Endothelial cell of umbilical vein (primary cell): ENCODE measurements at regions not wholly inside any gene's neighbourhood (a gene's known extent, or its start where the extent isn't known, plus 50 kb on each side); places are given as distances from the start of the nearest gene placed in this dataset.

Experiments
- BruUV-seq: library from RNA; stranded (reverse); fragments of 400-500 nt; replicated peaks from 2 replicates; lab custom pipeline; 2021; lab: Mats Ljungman, UMichigan
- CTCF ChIA-PET: fragments of 300-600, 350-600 bp; sonication (Branson Sonifier 250); formaldehyde crosslinking; loops from one replicate; lab custom pipeline; 2021; ENCODE audit warnings: antibody characterized with exemption, inconsistent platforms; lab: Charles Lee
- POLR2A ChIA-PET: fragments of 300-600, 350-600 bp; sonication (Branson Sonifier 250); formaldehyde crosslinking; loops from one replicate; lab custom pipeline; 2021; ENCODE audit warnings: antibody characterized with exemption, inconsistent platforms; lab: Charles Lee
- DNase-seq: peaks from one replicate; pipeline ENCODE4 v3.0.0-alpha.2; 2011; ENCODE audit warnings: low read depth, low spot score
- FAIRE-seq: peaks from 2 replicates; lab custom pipeline; 2011; peaks lifted over from hg19 to GRCh38; lab: Jason Lieb, UNC
- H2AFZ ChIP-seq: 2 replicates; pipeline ENCODE4 v1.6.0; 2012; ENCODE audit warnings: low read depth, low read length, control low read depth, inconsistent platforms
- H3K27ac ChIP-seq: 2 replicates; pipeline ENCODE4 v1.5.1; 2011; ENCODE audit warnings: low read depth, mild to moderate bottlenecking, control low read depth, low read length, moderate library complexity; ENCODE audit not compliant: insufficient read depth
- H3K27me3 ChIP-seq, 2 experiments: 2 replicates each; pipeline versions ENCODE4 v1.6.0 to v1.6.1; 2011; ENCODE audit warnings: low read length in 2 of 2, mixed read lengths in 1 of 2; ENCODE audit not compliant: control insufficient read depth in 2 of 2, insufficient read depth in 2 of 2
- H3K36me3 ChIP-seq, 2 experiments: 2 replicates in 1 of 2; 3 replicates in 1 of 2; pipeline ENCODE4 v1.5.1; 2011; ENCODE audit warnings: low read length in 2 of 2, mild to moderate bottlenecking in 1 of 2, moderate library complexity in 1 of 2; ENCODE audit not compliant: control insufficient read depth in 2 of 2, insufficient read depth in 2 of 2; ENCODE audit errors: extremely low read depth in 1 of 2
- H3K4me1 ChIP-seq: 3 replicates; pipeline ENCODE4 v1.5.1; 2011; ENCODE audit warnings: mild to moderate bottlenecking, low read length; ENCODE audit not compliant: control insufficient read depth, insufficient read depth; ENCODE audit errors: extremely low read depth
- H3K4me2 ChIP-seq: 2 replicates; pipeline ENCODE4 v1.6.1; 2011; ENCODE audit warnings: low read length, control low read depth, mixed read lengths; ENCODE audit not compliant: insufficient read depth
- H3K4me3 ChIP-seq, 3 experiments: fragments of 200-600 bp in 1 of 3; sonication (generic), shearing (Covaris generic) in 1 of 3; replicated peaks in 1 of 3; 2 replicates each; pipeline ENCODE4 v1.5.1; 2011 to 2016; ENCODE audit warnings: control low read depth in 3 of 3, low read length in 3 of 3, mild to moderate bottlenecking in 2 of 3, inconsistent platforms in 1 of 3, low read depth in 1 of 3, moderate library complexity in 1 of 3; ENCODE audit not compliant: insufficient read depth in 1 of 3
- H3K79me2 ChIP-seq: 2 replicates; pipeline ENCODE4 v1.6.0; 2012; ENCODE audit warnings: low read length, inconsistent platforms; ENCODE audit not compliant: control insufficient read depth, insufficient read depth
- H3K9ac ChIP-seq: replicated peaks from 2 replicates; pipeline ENCODE3; 2011; ENCODE audit warnings: low read length, control low read depth; ENCODE audit not compliant: insufficient read depth; ENCODE audit errors: extremely low read depth
- H3K9me1 ChIP-seq: replicated peaks from 3 replicates; pipeline ENCODE4 v1.6.0; 2011; ENCODE audit warnings: mild to moderate bottlenecking, low read length; ENCODE audit not compliant: control insufficient read depth, insufficient read depth; ENCODE audit errors: extremely low read depth
- H3K9me3 ChIP-seq: replicated peaks from 2 replicates; pipeline ENCODE4 v1.5.1; 2012; ENCODE audit warnings: low read length, inconsistent platforms; ENCODE audit not compliant: control insufficient read depth, insufficient read depth
- H4K20me1 ChIP-seq: replicated peaks from 2 replicates; pipeline ENCODE3; 2011; ENCODE audit warnings: mild to moderate bottlenecking, low read length; ENCODE audit not compliant: control insufficient read depth, insufficient read depth; ENCODE audit errors: extremely low read depth
- EZH2 ChIP-seq: IDR thresholded peaks from 2 replicates; pipeline ENCODE4 v1.6.1; 2012; ENCODE audit warnings: borderline replicate concordance, low read depth, mild to moderate bottlenecking, moderate library complexity, low read length, inconsistent platforms; ENCODE audit not compliant: severe bottlenecking
- FOS ChIP-seq: IDR thresholded peaks from 2 replicates; pipeline ENCODE4 v1.6.1; 2011; ENCODE audit warnings: mild to moderate bottlenecking, low read length, moderate library complexity, borderline replicate concordance; ENCODE audit not compliant: insufficient read depth
- GATA2 ChIP-seq: IDR thresholded peaks from 2 replicates; pipeline ENCODE4 v1.7.0; 2011; ENCODE audit warnings: low read depth, mild to moderate bottlenecking, moderate library complexity, mixed read lengths, low read length; ENCODE audit not compliant: insufficient read length, insufficient read depth
- JUN ChIP-seq: IDR thresholded peaks from 2 replicates; pipeline ENCODE4 v1.6.1; 2011; ENCODE audit warnings: borderline replicate concordance, low read depth; ENCODE audit not compliant: insufficient read length, insufficient read depth
- MYC ChIP-seq: IDR thresholded peaks from one replicate; pipeline ENCODE4 v1.6.1; 2011; ENCODE audit warnings: mild to moderate bottlenecking, low read depth, low read length
- POLR2A ChIP-seq: IDR thresholded peaks from 2 replicates; pipeline ENCODE4 v1.6.1; 2012; ENCODE audit warnings: low read depth, mild to moderate bottlenecking, control low read depth, low read length
- POLR2AphosphoS5 ChIP-seq: IDR thresholded peaks from 2 replicates; pipeline ENCODE4 v1.6.1; 2012; ENCODE audit warnings: low read depth, mild to moderate bottlenecking, control low read depth, low read length, moderate library complexity; ENCODE audit not compliant: insufficient read depth
- dilution Hi-C: fragments of 300-500 bp; cut with MboI; formaldehyde crosslinking; loops from one replicate; pipeline ENCODE4 v1.15.0; 2019; ENCODE audit warnings: low sequenced_read_pairs; ENCODE audit not compliant: extremely low pct_ligation_motif_present
- intact Hi-C: fragments of 100-400 bp; cut with micrococcal nuclease; formaldehyde crosslinking; loops from one replicate; pipeline ENCODE4 v1.10.0; 2022
- TF ChIP-seq, protein P1 (sequence below): IDR thresholded peaks from 2 replicates; pipeline ENCODE4 v1.6.1; 2011; ENCODE audit not compliant: insufficient read depth, insufficient read length
- TF ChIP-seq, protein P2 (sequence below), 2 donors: IDR thresholded peaks; 1 replicate in 1 of 2; 2 replicates in 1 of 2; pipeline ENCODE4 v1.5.1; 2011; ENCODE audit warnings: low read length in 2 of 2, mild to moderate bottlenecking in 2 of 2, moderate library complexity in 2 of 2, control low read depth in 1 of 2, inconsistent platforms in 1 of 2, low read depth in 1 of 2; ENCODE audit not compliant: insufficient read depth in 1 of 2; ENCODE audit errors: extremely low read depth in 1 of 2

DNA sequence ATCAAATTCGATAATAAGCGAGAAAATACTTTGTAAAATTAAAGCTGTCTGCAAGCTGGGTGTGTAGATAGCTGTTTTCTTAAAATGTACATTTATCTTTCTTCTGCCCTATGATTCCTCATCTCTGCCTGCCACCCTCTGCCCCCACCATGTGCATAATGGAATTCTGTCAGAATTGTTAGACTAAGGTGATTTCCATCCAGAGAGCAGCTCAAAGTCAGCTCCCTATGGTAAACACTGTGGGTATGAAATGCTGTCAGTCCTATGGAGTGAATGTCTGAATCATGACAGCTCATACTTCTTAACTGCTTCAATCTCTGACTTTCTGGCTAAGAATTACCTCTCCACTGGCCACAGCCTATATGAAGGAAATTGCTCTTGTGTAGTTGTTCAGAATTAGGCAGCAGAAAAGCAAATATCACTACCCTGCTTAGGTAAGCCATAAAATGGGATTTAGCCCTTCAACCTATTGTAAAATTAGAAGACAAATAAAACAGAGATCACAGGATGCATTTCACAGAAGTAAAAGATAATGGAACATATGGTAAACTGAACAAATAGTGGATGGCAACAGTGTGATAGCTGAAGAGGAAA lies 137.7 kb downstream of the CD8B2 start:
- dilution Hi-C loops = no loop called here
- DNase-seq = no peak
- no peak for FAIRE-seq
- Histone ChIP-seq H3K4me3 (no peak overlapping the region), H3K4me1 (no peaks in the 10 kb centered on the region), H3K9me1 (no peaks in the 10 kb centered on the region), H3K9ac (no peak overlapping the region), H4K20me1 (no peaks in the 10 kb centered on the region), H3K27me3 (no peaks in the 10 kb centered on the region), H3K27ac (no peak overlapping the region), H3K9me3 (peaks cover 8% of the 10 kb centered on the region), H3K36me3 (no peaks in the 10 kb centered on the region), H3K79me2 (no peaks in the 10 kb centered on the region), H2AFZ (no peak overlapping the region), H3K4me2 (no peak overlapping the region)
- BruUV-seq = no TSS peak
- TF ChIP-seq JUN (no peak), MYC (no peak), POLR2AphosphoS5 (no peak), POLR2A (no peak), FOS (no peak), GATA2 (no peak), EZH2 (no peak)
- TF ChIP-seq, protein P1, sequence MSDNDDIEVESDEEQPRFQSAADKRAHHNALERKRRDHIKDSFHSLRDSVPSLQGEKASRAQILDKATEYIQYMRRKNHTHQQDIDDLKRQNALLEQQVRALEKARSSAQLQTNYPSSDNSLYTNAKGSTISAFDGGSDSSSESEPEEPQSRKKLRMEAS = no peak
- TF ChIP-seq, protein P2, sequence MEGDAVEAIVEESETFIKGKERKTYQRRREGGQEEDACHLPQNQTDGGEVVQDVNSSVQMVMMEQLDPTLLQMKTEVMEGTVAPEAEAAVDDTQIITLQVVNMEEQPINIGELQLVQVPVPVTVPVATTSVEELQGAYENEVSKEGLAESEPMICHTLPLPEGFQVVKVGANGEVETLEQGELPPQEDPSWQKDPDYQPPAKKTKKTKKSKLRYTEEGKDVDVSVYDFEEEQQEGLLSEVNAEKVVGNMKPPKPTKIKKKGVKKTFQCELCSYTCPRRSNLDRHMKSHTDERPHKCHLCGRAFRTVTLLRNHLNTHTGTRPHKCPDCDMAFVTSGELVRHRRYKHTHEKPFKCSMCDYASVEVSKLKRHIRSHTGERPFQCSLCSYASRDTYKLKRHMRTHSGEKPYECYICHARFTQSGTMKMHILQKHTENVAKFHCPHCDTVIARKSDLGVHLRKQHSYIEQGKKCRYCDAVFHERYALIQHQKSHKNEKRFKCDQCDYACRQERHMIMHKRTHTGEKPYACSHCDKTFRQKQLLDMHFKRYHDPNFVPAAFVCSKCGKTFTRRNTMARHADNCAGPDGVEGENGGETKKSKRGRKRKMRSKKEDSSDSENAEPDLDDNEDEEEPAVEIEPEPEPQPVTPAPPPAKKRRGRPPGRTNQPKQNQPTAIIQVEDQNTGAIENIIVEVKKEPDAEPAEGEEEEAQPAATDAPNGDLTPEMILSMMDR (IDR thresholded peaks at IDR 0.05; ENCODE audit: extremely low read depth in 1 of 2, insufficient read depth in 1 of 2, low read depth in 1 of 2, low read length in 2 of 2) = no peak
- intact Hi-C loops = no loop called here
- CTCF ChIA-PET = no interaction called here
- POLR2A ChIA-PET = no interaction called here
